H9 (cell line): ENCODE measurements at regions not wholly inside any gene's neighbourhood (a gene's known extent, or its start where the extent isn't known, plus 50 kb on each side); places are given as distances from the start of the nearest gene placed in this dataset.

ENCODE experiments used
- DNase-seq: peaks from one replicate; pipeline ENCODE4 v3.0.0-alpha.2; 2017
- H2AFZ ChIP-seq: one replicate; pipeline ENCODE4 v1.6.1; 2013; ENCODE audit warnings: mild to moderate bottlenecking, low read length, control low read depth, moderate library complexity
- H2AK5ac ChIP-seq: 2 replicates; pipeline ENCODE4 v1.6.1; 2013; ENCODE audit warnings: low read length, control low read depth, mixed read lengths; ENCODE audit not compliant: insufficient read length
- H2BK120ac ChIP-seq: one replicate; pipeline ENCODE4 v1.6.1; 2013; ENCODE audit warnings: low read depth, mild to moderate bottlenecking, low read length, control low read depth, inconsistent platforms; ENCODE audit not compliant: poor library complexity, severe bottlenecking
- H2BK12ac ChIP-seq: 2 replicates; pipeline ENCODE4 v1.6.1; 2013; ENCODE audit warnings: low read length, control low read depth, mixed read lengths, low read depth; ENCODE audit not compliant: insufficient read length
- H2BK15ac ChIP-seq: 2 replicates; pipeline ENCODE4 v1.6.1; 2013; ENCODE audit warnings: low read depth, low read length, control low read depth
- H2BK20ac ChIP-seq: one replicate; pipeline ENCODE4 v1.6.1; 2013; ENCODE audit warnings: low read depth, mild to moderate bottlenecking, low read length, control low read depth, inconsistent platforms; ENCODE audit not compliant: poor library complexity, severe bottlenecking
- H2BK5ac ChIP-seq: 2 replicates; pipeline ENCODE4 v1.6.1; 2013; ENCODE audit warnings: low read length, control low read depth, mixed read lengths; ENCODE audit not compliant: insufficient read length
- H3K14ac ChIP-seq: 2 replicates; pipeline ENCODE4 v1.6.1; 2013; ENCODE audit warnings: low read length, control low read depth; ENCODE audit not compliant: insufficient read depth
- H3K18ac ChIP-seq: 2 replicates; pipeline ENCODE4 v1.6.1; 2013; ENCODE audit warnings: low read depth, mild to moderate bottlenecking, mixed read lengths, low read length, control low read depth; ENCODE audit not compliant: insufficient read length
- H3K23ac ChIP-seq: 2 replicates; pipeline ENCODE4 v1.6.1; 2013; ENCODE audit warnings: low read length, control low read depth, mixed read lengths, low read depth; ENCODE audit not compliant: insufficient read length
- H3K23me2 ChIP-seq: 2 replicates; pipeline ENCODE4 v1.6.1; 2013; ENCODE audit warnings: low read depth, mild to moderate bottlenecking, mixed read lengths, low read length, control low read depth; ENCODE audit not compliant: insufficient read length, poor library complexity, severe bottlenecking
- H3K27ac ChIP-seq: 2 replicates; pipeline ENCODE4 v1.5.1; 2013; ENCODE audit warnings: low read length, control low read depth, mixed read lengths, low read depth; ENCODE audit not compliant: insufficient read length
- H3K27me3 ChIP-seq: 2 replicates; pipeline ENCODE4 v1.6.1; 2013; ENCODE audit warnings: low read length, control low read depth, inconsistent platforms; ENCODE audit not compliant: insufficient read depth
- H3K4ac ChIP-seq: 2 replicates; pipeline ENCODE4 v1.6.1; 2013; ENCODE audit warnings: low read depth, mild to moderate bottlenecking, control low read depth, inconsistent platforms, low read length, moderate library complexity
- H3K4me1 ChIP-seq: 2 replicates; pipeline ENCODE4 v1.6.1; 2013; ENCODE audit warnings: low read length, control low read depth, inconsistent platforms; ENCODE audit not compliant: insufficient read depth
- H3K4me2 ChIP-seq: 2 replicates; pipeline ENCODE4 v1.6.1; 2013; ENCODE audit warnings: low read length, control low read depth, mixed read lengths; ENCODE audit not compliant: insufficient read length, insufficient read depth
- H3K56ac ChIP-seq: 2 replicates; pipeline ENCODE4 v1.6.1; 2013; ENCODE audit warnings: low read depth, mild to moderate bottlenecking, mixed read lengths, low read length, control low read depth; ENCODE audit not compliant: insufficient read length
- H3K79me1 ChIP-seq: 2 replicates; pipeline ENCODE4 v1.6.1; 2013; ENCODE audit warnings: low read depth, mild to moderate bottlenecking, moderate library complexity, low read length, control low read depth, inconsistent platforms; ENCODE audit not compliant: insufficient read depth, poor library complexity, severe bottlenecking
- H3K79me2 ChIP-seq: 2 replicates; pipeline ENCODE4 v1.6.1; 2013; ENCODE audit warnings: low read length, control low read depth, inconsistent platforms; ENCODE audit not compliant: insufficient read depth
- H3K9ac ChIP-seq: 2 replicates; pipeline ENCODE4 v1.6.1; 2013; ENCODE audit warnings: low read length, control low read depth, mixed read lengths; ENCODE audit not compliant: insufficient read length; ENCODE audit errors: extremely low read depth
- H3K9me3 ChIP-seq: one replicate; pipeline ENCODE4 v1.6.1; 2013; ENCODE audit warnings: low read depth, low read length, inconsistent platforms; ENCODE audit not compliant: control insufficient read depth
- H3T11ph ChIP-seq: one replicate; pipeline ENCODE4 v1.6.1; 2013; ENCODE audit warnings: mild to moderate bottlenecking, low read length, control low read depth, inconsistent platforms
- H4K20me1 ChIP-seq: one replicate; pipeline ENCODE4 v1.6.1; 2013; ENCODE audit not compliant: control insufficient read depth, insufficient read length, insufficient read depth
- H4K5ac ChIP-seq: 2 replicates; pipeline ENCODE4 v1.6.1; 2013; ENCODE audit warnings: low read depth, mild to moderate bottlenecking, mixed read lengths, low read length, control low read depth; ENCODE audit not compliant: insufficient read length
- H4K8ac ChIP-seq: replicated peaks from 2 replicates; pipeline ENCODE4 v1.6.1; 2013; ENCODE audit warnings: low read length, control low read depth, mixed read lengths, low read depth; ENCODE audit not compliant: insufficient read length
- H4K91ac ChIP-seq: 2 replicates; pipeline ENCODE4 v1.6.1; 2013; ENCODE audit warnings: low read depth, mild to moderate bottlenecking, moderate library complexity, mixed read lengths, low read length, control low read depth; ENCODE audit not compliant: insufficient read length
- H3K27ac Mint-ChIP-seq, 3 experiments: 2 replicates in 2 of 3; 3 replicates in 1 of 3; pipeline ENCODE4 v1.8.0; 2020 to 2021; ENCODE audit warnings: mixed read lengths in 3 of 3, mild to moderate bottlenecking in 1 of 3, moderate library complexity in 1 of 3
- H3K27me3 Mint-ChIP-seq: 2 replicates; pipeline ENCODE4 v1.8.0; 2021; ENCODE audit warnings: low read depth, mild to moderate bottlenecking, moderate library complexity, mixed read lengths
- H3K36me3 Mint-ChIP-seq, 3 experiments: 2 replicates in 2 of 3; 3 replicates in 1 of 3; pipeline ENCODE4 v1.8.0; 2020 to 2021; ENCODE audit warnings: low read depth in 3 of 3, mixed read lengths in 3 of 3; ENCODE audit not compliant: insufficient read depth in 1 of 3
- H3K4me1 Mint-ChIP-seq, 2 experiments: 2 replicates each; pipeline ENCODE4 v1.8.0; 2020; ENCODE audit warnings: mixed read lengths in 2 of 2
- H3K4me3 Mint-ChIP-seq, 2 experiments: 2 replicates in 1 of 2; 3 replicates in 1 of 2; pipeline ENCODE4 v1.8.0; 2020 to 2021; ENCODE audit warnings: mild to moderate bottlenecking in 2 of 2, mixed read lengths in 2 of 2, moderate library complexity in 1 of 2
- H3K9me3 Mint-ChIP-seq, 2 experiments: 2 replicates in 1 of 2; 3 replicates in 1 of 2; pipeline ENCODE4 v1.8.0; 2020; ENCODE audit warnings: mild to moderate bottlenecking in 2 of 2, mixed read lengths in 2 of 2, moderate library complexity in 1 of 2
- WGBS: extraction: QIAGEN DNeasy Blood & Tissue Kit; methylation state at CpG from one replicate; pipeline ENCODE4 v1.1.7; 2013; ENCODE audit warnings: missing lambda C conversion rate, low lambda C conversion rate, mixed read lengths; ENCODE audit not compliant: insufficient read length; ENCODE audit errors: extremely low coverage; 5-methylcytosine and 5-hydroxymethylcytosine counted together
- TF ChIP-seq, protein P1 (sequence below): fragments of 200-600 bp; sonication (generic); conservative IDR thresholded peaks from 3 replicates; pipeline ENCODE4 v1.8.0; 2021; ENCODE audit warnings: antibody characterized with exemption, mild to moderate bottlenecking

DNA sequence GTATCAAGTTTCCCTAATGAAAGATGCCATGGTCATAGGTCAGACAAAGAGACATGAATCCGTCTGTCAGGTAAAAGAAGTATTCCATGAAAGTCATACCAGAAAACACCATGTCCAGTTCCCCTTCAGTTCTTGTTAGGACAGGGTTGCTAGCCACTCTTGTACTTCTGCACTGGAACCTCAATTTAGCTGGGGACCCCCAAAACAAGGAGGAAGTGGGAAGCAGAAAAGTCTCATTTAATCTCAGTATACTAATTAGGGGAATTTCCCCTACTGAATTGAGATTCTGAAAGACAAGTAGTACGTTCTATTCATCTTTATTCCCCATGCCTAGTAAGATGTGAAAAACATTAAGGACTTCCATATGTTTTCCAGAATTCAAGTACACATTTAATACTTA lies 1289.9 kb upstream of the B3GALT2 start:
- Mint-ChIP-seq H3K4me1 (no peaks in the 10 kb centered on the region), H3K36me3 (no peaks in the 10 kb centered on the region), H3K27ac (no peak overlapping the region), H3K27me3 (no peaks in the 10 kb centered on the region), H3K4me3 (no peak overlapping the region), H3K9me3 (no peaks in the 10 kb centered on the region; a peak in 1 of 5 replicates)
- H3K4ac ChIP-seq, result no peak overlapping the region
- H2BK20ac ChIP-seq, result no peak overlapping the region
- no peak overlapping the region for H2BK5ac ChIP-seq
- H4K91ac ChIP-seq, result no peak overlapping the region
- H3K56ac ChIP-seq, result no peak overlapping the region
- H4K20me1 ChIP-seq, result no peaks in the 10 kb centered on the region
- H2AK5ac ChIP-seq, result no peak overlapping the region
- H4K5ac ChIP-seq, result no peak overlapping the region
- H3K23ac ChIP-seq, result no peak overlapping the region
- TF ChIP-seq, protein P1, sequence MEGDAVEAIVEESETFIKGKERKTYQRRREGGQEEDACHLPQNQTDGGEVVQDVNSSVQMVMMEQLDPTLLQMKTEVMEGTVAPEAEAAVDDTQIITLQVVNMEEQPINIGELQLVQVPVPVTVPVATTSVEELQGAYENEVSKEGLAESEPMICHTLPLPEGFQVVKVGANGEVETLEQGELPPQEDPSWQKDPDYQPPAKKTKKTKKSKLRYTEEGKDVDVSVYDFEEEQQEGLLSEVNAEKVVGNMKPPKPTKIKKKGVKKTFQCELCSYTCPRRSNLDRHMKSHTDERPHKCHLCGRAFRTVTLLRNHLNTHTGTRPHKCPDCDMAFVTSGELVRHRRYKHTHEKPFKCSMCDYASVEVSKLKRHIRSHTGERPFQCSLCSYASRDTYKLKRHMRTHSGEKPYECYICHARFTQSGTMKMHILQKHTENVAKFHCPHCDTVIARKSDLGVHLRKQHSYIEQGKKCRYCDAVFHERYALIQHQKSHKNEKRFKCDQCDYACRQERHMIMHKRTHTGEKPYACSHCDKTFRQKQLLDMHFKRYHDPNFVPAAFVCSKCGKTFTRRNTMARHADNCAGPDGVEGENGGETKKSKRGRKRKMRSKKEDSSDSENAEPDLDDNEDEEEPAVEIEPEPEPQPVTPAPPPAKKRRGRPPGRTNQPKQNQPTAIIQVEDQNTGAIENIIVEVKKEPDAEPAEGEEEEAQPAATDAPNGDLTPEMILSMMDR, result no peak
- H3K9ac ChIP-seq, result no peak overlapping the region
- H3K4me1 ChIP-seq, result no peaks in the 10 kb centered on the region
- H3K79me2 ChIP-seq, result no peaks in the 10 kb centered on the region
- no CpG with 5 or more reads among the region's 2 CpGs for WGBS
- H3K18ac ChIP-seq, result no peak overlapping the region
- H2BK15ac ChIP-seq, result no peak overlapping the region
- H2AFZ ChIP-seq, result no peak overlapping the region
- no peak overlapping the region for H2BK12ac ChIP-seq
- no peak overlapping the region for H4K8ac ChIP-seq
- no peaks in the 10 kb centered on the region for H3K79me1 ChIP-seq
- DNase-seq, result no peak
- H3K27ac ChIP-seq, result no peak overlapping the region
- H3K27me3 ChIP-seq, result no peaks in the 10 kb centered on the region
- H3T11ph ChIP-seq, result no peak overlapping the region
- H3K14ac ChIP-seq, result no peak overlapping the region
- no peaks in the 10 kb centered on the region for H3K23me2 ChIP-seq
- H2BK120ac ChIP-seq, result no peak overlapping the region
- no peaks in the 10 kb centered on the region for H3K9me3 ChIP-seq
- no peak overlapping the region for H3K4me2 ChIP-seq
